WTC11 (cell line): ENCODE measurements at regions not wholly inside any gene's neighbourhood (a gene's known extent, or its start where the extent isn't known, plus 50 kb on each side); places are given as distances from the start of the nearest gene placed in this dataset.

Experiments used
- ATAC-seq: fragments of 200-7000 bp; cut with Tn5 transposase; 2 replicates; pipeline ENCODE4 v1.10.0; 2021; ENCODE audit warnings: mild to moderate bottlenecking, moderate library complexity
- CTCF ChIA-PET: fragments of 300-600 bp; sonication (Branson Sonifier 250); formaldehyde crosslinking; loops from one replicate; lab custom pipeline; 2021; ENCODE audit warnings: antibody characterized with exemption; lab: Charles Lee
- POLR2A ChIA-PET: fragments of 350-600 bp; sonication (Branson Sonifier 250); formaldehyde crosslinking; loops from one replicate; lab custom pipeline; 2021; ENCODE audit warnings: antibody characterized with exemption; lab: Charles Lee
- DNase-seq: peaks from one replicate; pipeline ENCODE4 v3.0.0; 2021; ENCODE audit warnings: low spot score
- H3K27ac Mint-ChIP-seq: 2 replicates; pipeline ENCODE4 v1.8.0; 2021; ENCODE audit warnings: mixed read lengths
- H3K27me3 Mint-ChIP-seq: 2 replicates; pipeline ENCODE4 v1.8.0; 2021; ENCODE audit warnings: low read depth, mild to moderate bottlenecking, moderate library complexity, mixed read lengths
- H3K36me3 Mint-ChIP-seq: 2 replicates; pipeline ENCODE4 v1.8.0; 2021; ENCODE audit warnings: mixed read lengths
- H3K4me1 Mint-ChIP-seq: 2 replicates; pipeline ENCODE4 v1.8.0; 2022; ENCODE audit warnings: mixed read lengths
- H3K4me3 Mint-ChIP-seq: 2 replicates; pipeline ENCODE4 v1.8.0; 2021; ENCODE audit warnings: mild to moderate bottlenecking, moderate library complexity, mixed read lengths
- H3K9me3 Mint-ChIP-seq: 2 replicates; pipeline ENCODE4 v1.8.0; 2021; ENCODE audit warnings: mixed read lengths
- ELF4 ChIP-seq: sonication (generic); formaldehyde crosslinking; IDR thresholded peaks from 2 replicates; pipeline ENCODE4 v1.8.1; 2022; ENCODE audit warnings: low read depth, mild to moderate bottlenecking, moderate library complexity, missing genetic modification reagents
- FOXJ3 ChIP-seq: sonication (generic); formaldehyde crosslinking; IDR thresholded peaks from 2 replicates; pipeline ENCODE4 v1.9.0; 2021; ENCODE audit warnings: missing genetic modification reagents, mild to moderate bottlenecking, borderline replicate concordance
- GRHL2 ChIP-seq: fragments of 250-450 bp; sonication (Bioruptor Pico); IDR thresholded peaks from 2 replicates; pipeline ENCODE4 v1.8.0; 2022; ENCODE audit warnings: mild to moderate bottlenecking, moderate library complexity; ENCODE audit not compliant: insufficient replicate concordance, severe bottlenecking
- KAT7 ChIP-seq: sonication (generic); formaldehyde crosslinking; IDR thresholded peaks from 2 replicates; pipeline ENCODE4 v1.8.1; 2023; ENCODE audit warnings: missing genetic modification reagents, mild to moderate bottlenecking, borderline replicate concordance
- MXD4 ChIP-seq: fragments of 250-450 bp; sonication (Bioruptor Pico); IDR thresholded peaks from 2 replicates; pipeline ENCODE4 v1.8.0; 2021; ENCODE audit warnings: mild to moderate bottlenecking, moderate library complexity, borderline replicate concordance
- NFE2L1 ChIP-seq: sonication (generic); formaldehyde crosslinking; IDR thresholded peaks from 2 replicates; pipeline ENCODE4 v1.8.1; 2023; ENCODE audit warnings: missing genetic modification reagents
- RORB ChIP-seq: fragments of 250-450 bp; sonication (Bioruptor Pico); IDR thresholded peaks from 2 replicates; pipeline ENCODE4 v1.9.0; 2021; ENCODE audit warnings: mild to moderate bottlenecking
- SMAD3 ChIP-seq: sonication (generic); formaldehyde crosslinking; IDR thresholded peaks from 2 replicates; pipeline ENCODE4 v1.8.0; 2022; ENCODE audit warnings: missing genetic modification reagents, mild to moderate bottlenecking, borderline replicate concordance
- TCF7 ChIP-seq: sonication (generic); formaldehyde crosslinking; IDR thresholded peaks from 2 replicates; pipeline ENCODE4 v1.8.0; 2022; ENCODE audit warnings: mild to moderate bottlenecking, low read depth, missing genetic modification reagents, moderate library complexity
- ZNF138 ChIP-seq: sonication (generic); formaldehyde crosslinking; conservative IDR thresholded peaks from 2 replicates; pipeline ENCODE4 v1.8.1; 2022; ENCODE audit warnings: mild to moderate bottlenecking, moderate library complexity, missing genetic modification reagents
- ZNF219 ChIP-seq: sonication (generic); formaldehyde crosslinking; IDR thresholded peaks from 2 replicates; pipeline ENCODE4 v1.8.0; 2023; ENCODE audit warnings: missing genetic modification reagents, mild to moderate bottlenecking, borderline replicate concordance
- ZNF232 ChIP-seq: sonication (generic); formaldehyde crosslinking; IDR thresholded peaks from 2 replicates; pipeline ENCODE4 v1.8.0; 2022; ENCODE audit warnings: mild to moderate bottlenecking, missing genetic modification reagents
- TF ChIP-seq, protein P1 (sequence below): fragments of 250-450 bp; sonication (Bioruptor Pico); conservative IDR thresholded peaks from 2 replicates; pipeline ENCODE4 v1.9.0; 2021; ENCODE audit warnings: mild to moderate bottlenecking
- TF ChIP-seq, protein P2 (sequence below): sonication (generic); formaldehyde crosslinking; IDR thresholded peaks from 2 replicates; pipeline ENCODE4 v1.8.1; 2023; ENCODE audit warnings: mild to moderate bottlenecking, missing genetic modification reagents, moderate library complexity
- TF ChIP-seq, protein P3 (sequence below): sonication (generic); formaldehyde crosslinking; IDR thresholded peaks from 2 replicates; pipeline ENCODE4 v1.8.0; 2022; ENCODE audit warnings: mild to moderate bottlenecking, missing genetic modification reagents
- TF ChIP-seq, protein P4 (sequence below): sonication (generic); formaldehyde crosslinking; IDR thresholded peaks from 2 replicates; pipeline ENCODE4 v1.8.0; 2022; ENCODE audit warnings: mild to moderate bottlenecking, missing genetic modification reagents
- TF ChIP-seq, protein P5 (sequence below): sonication (generic); formaldehyde crosslinking; IDR thresholded peaks from 2 replicates; pipeline ENCODE4 v1.8.1; 2022; ENCODE audit warnings: mild to moderate bottlenecking, missing genetic modification reagents, moderate library complexity, borderline replicate concordance
- TF ChIP-seq, protein P6 (sequence below): sonication (generic); formaldehyde crosslinking; IDR thresholded peaks from 2 replicates; pipeline ENCODE4 v1.8.1; 2023; ENCODE audit warnings: mild to moderate bottlenecking, missing genetic modification reagents
- TF ChIP-seq, protein P7 (sequence below): sonication (generic); formaldehyde crosslinking; IDR thresholded peaks from 2 replicates; pipeline ENCODE4 v1.8.0; 2022; ENCODE audit warnings: missing genetic modification reagents

DNA sequence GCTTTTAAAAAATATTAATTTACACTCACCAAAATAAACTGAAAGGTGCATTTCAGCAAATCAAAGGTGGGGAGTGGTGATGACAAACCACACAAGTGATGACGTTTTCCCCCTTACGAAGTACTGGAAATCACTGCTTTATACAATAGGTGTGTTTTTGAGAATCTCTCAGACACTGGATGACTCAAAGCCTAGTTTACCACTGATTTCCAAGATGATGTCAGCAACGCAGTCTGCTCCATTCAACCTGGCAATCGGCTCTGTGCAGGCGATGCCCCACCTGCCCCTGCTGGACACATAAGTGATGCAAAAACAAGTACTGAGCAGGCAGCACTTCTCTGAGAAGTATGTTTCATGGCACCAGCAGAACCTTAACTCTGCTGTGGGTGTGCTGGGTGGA is 114.4 kb downstream of the SOD2 start (continued):
- TF ChIP-seq, protein P1, sequence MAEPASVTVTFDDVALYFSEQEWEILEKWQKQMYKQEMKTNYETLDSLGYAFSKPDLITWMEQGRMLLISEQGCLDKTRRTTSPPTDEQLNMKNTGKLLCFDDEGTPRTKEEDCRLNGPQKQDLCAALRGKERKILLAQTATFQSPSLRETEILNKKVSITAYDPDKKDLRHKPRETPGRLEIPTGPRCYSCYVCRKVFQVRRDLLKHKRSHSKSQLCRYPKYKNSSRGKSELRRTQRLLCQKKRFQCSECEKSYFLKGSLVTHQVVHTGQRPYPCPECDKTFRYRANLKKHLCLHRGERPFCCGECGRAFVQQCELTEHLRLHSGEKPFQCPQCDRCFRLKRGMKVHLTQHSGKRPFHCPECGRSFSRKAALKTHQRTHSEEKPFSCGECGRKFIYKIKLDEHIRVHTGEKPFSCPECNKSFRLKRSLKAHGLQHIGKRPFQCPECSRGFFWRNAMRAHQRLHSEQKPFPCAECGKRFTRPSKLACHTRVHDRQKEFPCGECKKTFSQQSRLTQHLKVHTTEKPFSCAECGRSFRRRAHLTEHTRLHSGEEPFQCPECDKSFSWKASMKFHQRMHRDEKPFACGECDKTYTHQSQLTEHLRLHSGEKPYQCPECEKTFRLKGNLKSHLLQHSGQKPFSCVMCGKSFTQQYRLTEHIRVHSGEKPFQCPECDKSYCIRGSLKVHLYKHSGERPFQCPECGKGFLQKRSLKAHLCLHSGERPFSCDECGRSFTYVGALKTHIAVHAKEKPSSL (CRISPR knock-in tag): no peak
- no peak for TF ChIP-seq ELF4 (CRISPR knock-in tag)
- no peak for TF ChIP-seq KAT7 (CRISPR knock-in tag)
- TF ChIP-seq SMAD3: no peak
- TF ChIP-seq, protein P2, sequence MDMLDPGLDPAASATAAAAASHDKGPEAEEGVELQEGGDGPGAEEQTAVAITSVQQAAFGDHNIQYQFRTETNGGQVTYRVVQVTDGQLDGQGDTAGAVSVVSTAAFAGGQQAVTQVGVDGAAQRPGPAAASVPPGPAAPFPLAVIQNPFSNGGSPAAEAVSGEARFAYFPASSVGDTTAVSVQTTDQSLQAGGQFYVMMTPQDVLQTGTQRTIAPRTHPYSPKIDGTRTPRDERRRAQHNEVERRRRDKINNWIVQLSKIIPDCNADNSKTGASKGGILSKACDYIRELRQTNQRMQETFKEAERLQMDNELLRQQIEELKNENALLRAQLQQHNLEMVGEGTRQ: no peak
- TF ChIP-seq, protein P3, sequence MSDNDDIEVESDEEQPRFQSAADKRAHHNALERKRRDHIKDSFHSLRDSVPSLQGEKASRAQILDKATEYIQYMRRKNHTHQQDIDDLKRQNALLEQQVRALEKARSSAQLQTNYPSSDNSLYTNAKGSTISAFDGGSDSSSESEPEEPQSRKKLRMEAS (CRISPR knock-in tag): no peak
- TF ChIP-seq ZNF232 (CRISPR knock-in tag): no peak
- TF ChIP-seq NFE2L1 (CRISPR knock-in tag): no peak
- TF ChIP-seq, protein P4, sequence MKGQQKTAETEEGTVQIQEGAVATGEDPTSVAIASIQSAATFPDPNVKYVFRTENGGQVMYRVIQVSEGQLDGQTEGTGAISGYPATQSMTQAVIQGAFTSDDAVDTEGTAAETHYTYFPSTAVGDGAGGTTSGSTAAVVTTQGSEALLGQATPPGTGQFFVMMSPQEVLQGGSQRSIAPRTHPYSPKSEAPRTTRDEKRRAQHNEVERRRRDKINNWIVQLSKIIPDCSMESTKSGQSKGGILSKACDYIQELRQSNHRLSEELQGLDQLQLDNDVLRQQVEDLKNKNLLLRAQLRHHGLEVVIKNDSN (CRISPR knock-in tag): no peak
- TF ChIP-seq ZNF138 (CRISPR knock-in tag): no peak
- TF ChIP-seq, protein P5, sequence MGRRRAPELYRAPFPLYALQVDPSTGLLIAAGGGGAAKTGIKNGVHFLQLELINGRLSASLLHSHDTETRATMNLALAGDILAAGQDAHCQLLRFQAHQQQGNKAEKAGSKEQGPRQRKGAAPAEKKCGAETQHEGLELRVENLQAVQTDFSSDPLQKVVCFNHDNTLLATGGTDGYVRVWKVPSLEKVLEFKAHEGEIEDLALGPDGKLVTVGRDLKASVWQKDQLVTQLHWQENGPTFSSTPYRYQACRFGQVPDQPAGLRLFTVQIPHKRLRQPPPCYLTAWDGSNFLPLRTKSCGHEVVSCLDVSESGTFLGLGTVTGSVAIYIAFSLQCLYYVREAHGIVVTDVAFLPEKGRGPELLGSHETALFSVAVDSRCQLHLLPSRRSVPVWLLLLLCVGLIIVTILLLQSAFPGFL (CRISPR knock-in tag): no peak
- TF ChIP-seq, all 79 proteins: peak for 0

DNA sequence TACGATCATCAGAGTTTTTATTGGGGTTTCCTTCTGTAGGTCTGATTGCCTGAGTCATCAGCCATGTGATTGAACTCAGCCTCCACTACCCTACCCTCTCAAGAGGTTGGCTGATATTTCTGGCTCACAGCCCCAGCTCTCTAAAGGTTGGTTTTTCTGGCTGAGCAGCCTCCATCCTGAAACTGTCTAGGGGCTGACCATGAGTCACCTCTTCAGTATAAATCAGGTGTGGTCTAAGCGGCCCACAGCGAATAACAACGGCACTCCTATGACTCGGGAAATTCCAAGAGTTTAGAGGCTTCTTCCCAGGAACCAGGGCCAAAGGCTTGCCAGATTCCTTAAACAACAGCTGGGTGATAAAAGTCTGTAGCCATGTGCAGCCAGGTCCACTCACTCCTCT is 115.5 kb downstream of the SOD2 start:
- TF ChIP-seq, protein P4 (CRISPR knock-in tag): no peak
- TF ChIP-seq ZNF219 (no peak), MXD4 (CRISPR knock-in tag) (no peak), FOXJ3 (no peak), NFE2L1 (CRISPR knock-in tag) (no peak), GRHL2 (CRISPR knock-in tag) (no peak), TCF7 (CRISPR knock-in tag) (no peak)
- Mint-ChIP-seq H3K27me3 (no peaks in the 10 kb centered on the region; the same call in 1 of the 2 replicates), H3K27ac (no peak overlapping the region)

DNA sequence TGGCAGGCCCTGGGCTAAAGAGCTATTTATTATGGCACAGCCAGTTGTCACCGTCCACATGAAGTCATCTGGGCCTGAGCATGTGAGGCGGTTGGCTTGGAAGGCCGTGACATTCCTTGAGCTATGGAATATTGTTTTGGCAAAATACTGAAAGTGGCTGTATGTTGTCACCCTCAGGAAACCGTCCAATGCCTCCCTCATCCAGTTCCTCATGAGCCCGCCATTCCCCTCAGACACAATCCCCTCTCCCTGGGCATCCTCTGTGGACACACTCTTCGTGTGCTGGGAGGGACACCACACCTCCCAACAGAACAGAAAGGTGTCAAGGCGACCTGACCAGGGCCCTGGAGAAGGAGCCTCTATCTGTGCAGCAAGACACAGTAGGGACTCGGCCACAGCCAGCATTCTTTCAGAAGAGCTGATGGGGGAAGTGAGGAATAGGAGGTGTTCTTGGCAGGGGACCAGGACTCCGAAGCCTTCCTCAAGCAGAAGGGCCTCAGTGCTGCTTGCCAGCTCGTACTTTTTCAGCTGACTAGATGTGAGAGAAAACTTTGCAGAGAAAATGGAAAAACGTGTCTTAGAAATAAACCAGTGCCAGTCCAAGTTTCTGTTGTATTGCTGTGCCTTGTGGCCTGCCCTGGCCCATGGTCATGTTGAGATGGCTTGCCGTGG is 120.5 kb downstream of the SOD2 start:
- H3K9me3 Mint-ChIP-seq: peaks cover 61% of the 10 kb centered on the region
- no peak overlapping the region for H3K4me3 Mint-ChIP-seq
- TF ChIP-seq, protein P6, sequence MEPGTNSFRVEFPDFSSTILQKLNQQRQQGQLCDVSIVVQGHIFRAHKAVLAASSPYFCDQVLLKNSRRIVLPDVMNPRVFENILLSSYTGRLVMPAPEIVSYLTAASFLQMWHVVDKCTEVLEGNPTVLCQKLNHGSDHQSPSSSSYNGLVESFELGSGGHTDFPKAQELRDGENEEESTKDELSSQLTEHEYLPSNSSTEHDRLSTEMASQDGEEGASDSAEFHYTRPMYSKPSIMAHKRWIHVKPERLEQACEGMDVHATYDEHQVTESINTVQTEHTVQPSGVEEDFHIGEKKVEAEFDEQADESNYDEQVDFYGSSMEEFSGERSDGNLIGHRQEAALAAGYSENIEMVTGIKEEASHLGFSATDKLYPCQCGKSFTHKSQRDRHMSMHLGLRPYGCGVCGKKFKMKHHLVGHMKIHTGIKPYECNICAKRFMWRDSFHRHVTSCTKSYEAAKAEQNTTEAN (CRISPR knock-in tag): no peak
- TF ChIP-seq RORB (no peak), NFE2L1 (CRISPR knock-in tag) (no peak), MXD4 (CRISPR knock-in tag) (no peak)
- TF ChIP-seq, protein P7, sequence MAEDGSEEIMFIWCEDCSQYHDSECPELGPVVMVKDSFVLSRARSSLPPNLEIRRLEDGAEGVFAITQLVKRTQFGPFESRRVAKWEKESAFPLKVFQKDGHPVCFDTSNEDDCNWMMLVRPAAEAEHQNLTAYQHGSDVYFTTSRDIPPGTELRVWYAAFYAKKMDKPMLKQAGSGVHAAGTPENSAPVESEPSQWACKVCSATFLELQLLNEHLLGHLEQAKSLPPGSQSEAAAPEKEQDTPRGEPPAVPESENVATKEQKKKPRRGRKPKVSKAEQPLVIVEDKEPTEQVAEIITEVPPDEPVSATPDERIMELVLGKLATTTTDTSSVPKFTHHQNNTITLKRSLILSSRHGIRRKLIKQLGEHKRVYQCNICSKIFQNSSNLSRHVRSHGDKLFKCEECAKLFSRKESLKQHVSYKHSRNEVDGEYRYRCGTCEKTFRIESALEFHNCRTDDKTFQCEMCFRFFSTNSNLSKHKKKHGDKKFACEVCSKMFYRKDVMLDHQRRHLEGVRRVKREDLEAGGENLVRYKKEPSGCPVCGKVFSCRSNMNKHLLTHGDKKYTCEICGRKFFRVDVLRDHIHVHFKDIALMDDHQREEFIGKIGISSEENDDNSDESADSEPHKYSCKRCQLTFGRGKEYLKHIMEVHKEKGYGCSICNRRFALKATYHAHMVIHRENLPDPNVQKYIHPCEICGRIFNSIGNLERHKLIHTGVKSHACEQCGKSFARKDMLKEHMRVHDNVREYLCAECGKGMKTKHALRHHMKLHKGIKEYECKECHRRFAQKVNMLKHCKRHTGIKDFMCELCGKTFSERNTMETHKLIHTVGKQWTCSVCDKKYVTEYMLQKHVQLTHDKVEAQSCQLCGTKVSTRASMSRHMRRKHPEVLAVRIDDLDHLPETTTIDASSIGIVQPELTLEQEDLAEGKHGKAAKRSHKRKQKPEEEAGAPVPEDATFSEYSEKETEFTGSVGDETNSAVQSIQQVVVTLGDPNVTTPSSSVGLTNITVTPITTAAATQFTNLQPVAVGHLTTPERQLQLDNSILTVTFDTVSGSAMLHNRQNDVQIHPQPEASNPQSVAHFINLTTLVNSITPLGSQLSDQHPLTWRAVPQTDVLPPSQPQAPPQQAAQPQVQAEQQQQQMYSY (CRISPR knock-in tag): no peak

More for the DNA sequence above, 115.5 kb downstream of the SOD2 start:
- Mint-ChIP-seq H3K36me3 (peaks cover 13% of the 10 kb centered on the region), H3K9me3 (peaks cover 29% of the 10 kb centered on the region), H3K4me1 (peaks cover 5% of the 10 kb centered on the region), H3K4me3 (no peak overlapping the region)
- ATAC-seq: peak; percentile 55
- ChIA-PET CTCF (no interaction called here), POLR2A (no interaction called here)
- DNase-seq: no peak

More for the DNA sequence above, 120.5 kb downstream of the SOD2 start:
- DNase-seq: no peak
- peaks cover 42% of the 10 kb centered on the region for H3K36me3 Mint-ChIP-seq
- CTCF ChIA-PET: interaction anchor here (0.8 to 1.1 kb wide), 2 partner anchors 320 to 398 kb away, joined by 3 to 4 read pairs; no protein-coding TSS in a partner anchor
- ATAC-seq: no peak
- H3K27me3 Mint-ChIP-seq: peaks cover 4% of the 10 kb centered on the region
- POLR2A ChIA-PET: interaction anchor here (0.6 to 1.0 kb wide), 2 partner anchors 44 to 47 kb away, joined by 3 to 4 read pairs; no protein-coding TSS in a partner anchor
- H3K27ac Mint-ChIP-seq: no peak overlapping the region
- no peaks in the 10 kb centered on the region; the same call in 1 of the 2 replicates for H3K4me1 Mint-ChIP-seq
